H9 (cell line): ENCODE measurements at regions not wholly inside any gene's neighbourhood (a gene's known extent, or its start where the extent isn't known, plus 50 kb on each side); places are given as distances from the start of the nearest gene placed in this dataset.

Source experiments
- DNase-seq: peaks from one replicate; pipeline ENCODE4 v3.0.0-alpha.2; 2017
- H2AFZ ChIP-seq: one replicate; pipeline ENCODE4 v1.6.1; 2013; ENCODE audit warnings: mild to moderate bottlenecking, low read length, control low read depth, moderate library complexity
- H2AK5ac ChIP-seq: 2 replicates; pipeline ENCODE4 v1.6.1; 2013; ENCODE audit warnings: low read length, control low read depth, mixed read lengths; ENCODE audit not compliant: insufficient read length
- H2BK120ac ChIP-seq: one replicate; pipeline ENCODE4 v1.6.1; 2013; ENCODE audit warnings: low read depth, mild to moderate bottlenecking, low read length, control low read depth, inconsistent platforms; ENCODE audit not compliant: poor library complexity, severe bottlenecking
- H2BK12ac ChIP-seq: 2 replicates; pipeline ENCODE4 v1.6.1; 2013; ENCODE audit warnings: low read length, control low read depth, mixed read lengths, low read depth; ENCODE audit not compliant: insufficient read length
- H2BK15ac ChIP-seq: 2 replicates; pipeline ENCODE4 v1.6.1; 2013; ENCODE audit warnings: low read depth, low read length, control low read depth
- H2BK20ac ChIP-seq: one replicate; pipeline ENCODE4 v1.6.1; 2013; ENCODE audit warnings: low read depth, mild to moderate bottlenecking, low read length, control low read depth, inconsistent platforms; ENCODE audit not compliant: poor library complexity, severe bottlenecking
- H2BK5ac ChIP-seq: 2 replicates; pipeline ENCODE4 v1.6.1; 2013; ENCODE audit warnings: low read length, control low read depth, mixed read lengths; ENCODE audit not compliant: insufficient read length
- H3K14ac ChIP-seq: 2 replicates; pipeline ENCODE4 v1.6.1; 2013; ENCODE audit warnings: low read length, control low read depth; ENCODE audit not compliant: insufficient read depth
- H3K18ac ChIP-seq: 2 replicates; pipeline ENCODE4 v1.6.1; 2013; ENCODE audit warnings: low read depth, mild to moderate bottlenecking, mixed read lengths, low read length, control low read depth; ENCODE audit not compliant: insufficient read length
- H3K23ac ChIP-seq: 2 replicates; pipeline ENCODE4 v1.6.1; 2013; ENCODE audit warnings: low read length, control low read depth, mixed read lengths, low read depth; ENCODE audit not compliant: insufficient read length
- H3K23me2 ChIP-seq: 2 replicates; pipeline ENCODE4 v1.6.1; 2013; ENCODE audit warnings: low read depth, mild to moderate bottlenecking, mixed read lengths, low read length, control low read depth; ENCODE audit not compliant: insufficient read length, poor library complexity, severe bottlenecking
- H3K27ac ChIP-seq: 2 replicates; pipeline ENCODE4 v1.5.1; 2013; ENCODE audit warnings: low read length, control low read depth, mixed read lengths, low read depth; ENCODE audit not compliant: insufficient read length
- H3K27me3 ChIP-seq: 2 replicates; pipeline ENCODE4 v1.6.1; 2013; ENCODE audit warnings: low read length, control low read depth, inconsistent platforms; ENCODE audit not compliant: insufficient read depth
- H3K4ac ChIP-seq: 2 replicates; pipeline ENCODE4 v1.6.1; 2013; ENCODE audit warnings: low read depth, mild to moderate bottlenecking, control low read depth, inconsistent platforms, low read length, moderate library complexity
- H3K4me1 ChIP-seq: 2 replicates; pipeline ENCODE4 v1.6.1; 2013; ENCODE audit warnings: low read length, control low read depth, inconsistent platforms; ENCODE audit not compliant: insufficient read depth
- H3K4me2 ChIP-seq: 2 replicates; pipeline ENCODE4 v1.6.1; 2013; ENCODE audit warnings: low read length, control low read depth, mixed read lengths; ENCODE audit not compliant: insufficient read length, insufficient read depth
- H3K56ac ChIP-seq: 2 replicates; pipeline ENCODE4 v1.6.1; 2013; ENCODE audit warnings: low read depth, mild to moderate bottlenecking, mixed read lengths, low read length, control low read depth; ENCODE audit not compliant: insufficient read length
- H3K79me1 ChIP-seq: 2 replicates; pipeline ENCODE4 v1.6.1; 2013; ENCODE audit warnings: low read depth, mild to moderate bottlenecking, moderate library complexity, low read length, control low read depth, inconsistent platforms; ENCODE audit not compliant: insufficient read depth, poor library complexity, severe bottlenecking
- H3K79me2 ChIP-seq: 2 replicates; pipeline ENCODE4 v1.6.1; 2013; ENCODE audit warnings: low read length, control low read depth, inconsistent platforms; ENCODE audit not compliant: insufficient read depth
- H3K9ac ChIP-seq: 2 replicates; pipeline ENCODE4 v1.6.1; 2013; ENCODE audit warnings: low read length, control low read depth, mixed read lengths; ENCODE audit not compliant: insufficient read length; ENCODE audit errors: extremely low read depth
- H3K9me3 ChIP-seq: one replicate; pipeline ENCODE4 v1.6.1; 2013; ENCODE audit warnings: low read depth, low read length, inconsistent platforms; ENCODE audit not compliant: control insufficient read depth
- H3T11ph ChIP-seq: one replicate; pipeline ENCODE4 v1.6.1; 2013; ENCODE audit warnings: mild to moderate bottlenecking, low read length, control low read depth, inconsistent platforms
- H4K20me1 ChIP-seq: one replicate; pipeline ENCODE4 v1.6.1; 2013; ENCODE audit not compliant: control insufficient read depth, insufficient read length, insufficient read depth
- H4K5ac ChIP-seq: 2 replicates; pipeline ENCODE4 v1.6.1; 2013; ENCODE audit warnings: low read depth, mild to moderate bottlenecking, mixed read lengths, low read length, control low read depth; ENCODE audit not compliant: insufficient read length
- H4K8ac ChIP-seq: replicated peaks from 2 replicates; pipeline ENCODE4 v1.6.1; 2013; ENCODE audit warnings: low read length, control low read depth, mixed read lengths, low read depth; ENCODE audit not compliant: insufficient read length
- H4K91ac ChIP-seq: 2 replicates; pipeline ENCODE4 v1.6.1; 2013; ENCODE audit warnings: low read depth, mild to moderate bottlenecking, moderate library complexity, mixed read lengths, low read length, control low read depth; ENCODE audit not compliant: insufficient read length
- H3K27ac Mint-ChIP-seq, 3 experiments: 2 replicates in 2 of 3; 3 replicates in 1 of 3; pipeline ENCODE4 v1.8.0; 2020 to 2021; ENCODE audit warnings: mixed read lengths in 3 of 3, mild to moderate bottlenecking in 1 of 3, moderate library complexity in 1 of 3
- H3K27me3 Mint-ChIP-seq: 2 replicates; pipeline ENCODE4 v1.8.0; 2021; ENCODE audit warnings: low read depth, mild to moderate bottlenecking, moderate library complexity, mixed read lengths
- H3K36me3 Mint-ChIP-seq, 3 experiments: 2 replicates in 2 of 3; 3 replicates in 1 of 3; pipeline ENCODE4 v1.8.0; 2020 to 2021; ENCODE audit warnings: low read depth in 3 of 3, mixed read lengths in 3 of 3; ENCODE audit not compliant: insufficient read depth in 1 of 3
- H3K4me1 Mint-ChIP-seq, 2 experiments: 2 replicates each; pipeline ENCODE4 v1.8.0; 2020; ENCODE audit warnings: mixed read lengths in 2 of 2
- H3K4me3 Mint-ChIP-seq, 2 experiments: 2 replicates in 1 of 2; 3 replicates in 1 of 2; pipeline ENCODE4 v1.8.0; 2020 to 2021; ENCODE audit warnings: mild to moderate bottlenecking in 2 of 2, mixed read lengths in 2 of 2, moderate library complexity in 1 of 2
- H3K9me3 Mint-ChIP-seq, 2 experiments: 2 replicates in 1 of 2; 3 replicates in 1 of 2; pipeline ENCODE4 v1.8.0; 2020; ENCODE audit warnings: mild to moderate bottlenecking in 2 of 2, mixed read lengths in 2 of 2, moderate library complexity in 1 of 2
- CTCF ChIP-seq: fragments of 200-600 bp; sonication (generic); conservative IDR thresholded peaks from 3 replicates; pipeline ENCODE4 v1.8.0; 2021; ENCODE audit warnings: antibody characterized with exemption, mild to moderate bottlenecking
- WGBS: extraction: QIAGEN DNeasy Blood & Tissue Kit; methylation state at CpG from one replicate; pipeline ENCODE4 v1.1.7; 2013; ENCODE audit warnings: missing lambda C conversion rate, low lambda C conversion rate, mixed read lengths; ENCODE audit not compliant: insufficient read length; ENCODE audit errors: extremely low coverage; 5-methylcytosine and 5-hydroxymethylcytosine counted together

GRCh38 chr2:59586176-59586575 is 967.3 kb downstream of the BCL11A start:
- no peak overlapping the region for H3K56ac ChIP-seq
- no peak overlapping the region for H2BK15ac ChIP-seq
- H3K4ac ChIP-seq, result no peak overlapping the region
- no peak overlapping the region for H2BK5ac ChIP-seq
- no peak overlapping the region for H4K5ac ChIP-seq
- H4K91ac ChIP-seq, result no peak overlapping the region
- H3K23ac ChIP-seq, result no peak overlapping the region
- Mint-ChIP-seq H3K27ac (no peak overlapping the region), H3K27me3 (no peaks in the 10 kb centered on the region), H3K9me3 (no peaks in the 10 kb centered on the region), H3K4me1 (peaks cover 4% of the 10 kb centered on the region in 2 experiments; a peak in 3 of 4 replicates), H3K4me3 (no peak overlapping the region), H3K36me3 (no peaks in the 10 kb centered on the region)
- no peak overlapping the region for H3K9ac ChIP-seq
- no peaks in the 10 kb centered on the region for H3K4me1 ChIP-seq
- no peaks in the 10 kb centered on the region for H3K79me2 ChIP-seq
- H3K14ac ChIP-seq, result no peak overlapping the region
- WGBS, result no CpG with 5 or more reads among the region's 1 CpG
- H3K23me2 ChIP-seq, result no peaks in the 10 kb centered on the region
- H3K9me3 ChIP-seq, result no peaks in the 10 kb centered on the region
- no peak overlapping the region for H2BK12ac ChIP-seq
- no peak for DNase-seq
- no peaks in the 10 kb centered on the region for H4K20me1 ChIP-seq
- H4K8ac ChIP-seq, result no peak overlapping the region
- no peak overlapping the region for H2BK120ac ChIP-seq
- TF ChIP-seq CTCF, result no peak
- no peak overlapping the region for H2AK5ac ChIP-seq
- H2BK20ac ChIP-seq, result no peak overlapping the region
- H3K27ac ChIP-seq, result no peak overlapping the region
- H3K79me1 ChIP-seq, result no peaks in the 10 kb centered on the region
- no peak overlapping the region for H3T11ph ChIP-seq
- H3K27me3 ChIP-seq, result no peaks in the 10 kb centered on the region
- no peak overlapping the region for H3K4me2 ChIP-seq
- no peak overlapping the region for H3K18ac ChIP-seq
- no peak overlapping the region for H2AFZ ChIP-seq
